ENCODE measurements at regions not wholly inside any gene's neighbourhood (a gene's known extent, or its start where the extent isn't known, plus 50 kb on each side); places are given as distances from the start of the nearest gene placed in this dataset.

DNA sequence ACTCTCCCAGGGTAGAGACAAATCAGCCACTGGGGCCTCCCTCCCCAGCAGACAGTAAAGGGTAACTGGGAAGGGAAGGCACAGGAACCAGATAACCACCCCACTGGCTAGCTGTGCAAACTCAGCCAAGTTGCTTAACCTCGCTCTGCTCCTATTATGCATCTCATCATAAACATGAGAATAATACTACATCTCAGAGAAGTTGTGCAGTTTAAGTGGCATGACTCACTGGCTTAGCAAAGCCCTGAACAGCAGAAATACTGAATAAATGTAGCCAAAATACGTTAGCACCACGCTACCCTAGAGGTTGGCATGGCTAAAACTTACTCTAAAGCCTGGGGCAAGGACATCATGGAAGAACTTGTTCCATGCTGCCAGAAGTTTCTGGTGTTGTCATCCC lies 128.1 kb upstream of the ANK3 start:
- TF ChIP-seq, protein P1, sequence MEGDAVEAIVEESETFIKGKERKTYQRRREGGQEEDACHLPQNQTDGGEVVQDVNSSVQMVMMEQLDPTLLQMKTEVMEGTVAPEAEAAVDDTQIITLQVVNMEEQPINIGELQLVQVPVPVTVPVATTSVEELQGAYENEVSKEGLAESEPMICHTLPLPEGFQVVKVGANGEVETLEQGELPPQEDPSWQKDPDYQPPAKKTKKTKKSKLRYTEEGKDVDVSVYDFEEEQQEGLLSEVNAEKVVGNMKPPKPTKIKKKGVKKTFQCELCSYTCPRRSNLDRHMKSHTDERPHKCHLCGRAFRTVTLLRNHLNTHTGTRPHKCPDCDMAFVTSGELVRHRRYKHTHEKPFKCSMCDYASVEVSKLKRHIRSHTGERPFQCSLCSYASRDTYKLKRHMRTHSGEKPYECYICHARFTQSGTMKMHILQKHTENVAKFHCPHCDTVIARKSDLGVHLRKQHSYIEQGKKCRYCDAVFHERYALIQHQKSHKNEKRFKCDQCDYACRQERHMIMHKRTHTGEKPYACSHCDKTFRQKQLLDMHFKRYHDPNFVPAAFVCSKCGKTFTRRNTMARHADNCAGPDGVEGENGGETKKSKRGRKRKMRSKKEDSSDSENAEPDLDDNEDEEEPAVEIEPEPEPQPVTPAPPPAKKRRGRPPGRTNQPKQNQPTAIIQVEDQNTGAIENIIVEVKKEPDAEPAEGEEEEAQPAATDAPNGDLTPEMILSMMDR (IDR thresholded peaks at IDR 0.05): no peak
- TF ChIP-seq POLR2A (IDR thresholded peaks at IDR 0.05): no peak
